HG03045 (cell line): ENCODE measurements at regions not wholly inside any gene's neighbourhood (a gene's known extent, or its start where the extent isn't known, plus 50 kb on each side); places are given as distances from the start of the nearest gene placed in this dataset.
"Not testable (repeated sequence)": the region's sequence is repeated elsewhere in the genome, so short reads cannot be mapped to it uniquely, and the experiment has no call there.

Experiments
- ATAC-seq: cut with Tn5 transposase; IDR thresholded peaks from one replicate; pipeline ENCODE4 v1.9.1; 2021; ENCODE audit warnings: mild to moderate bottlenecking, moderate library complexity; ENCODE audit not compliant: unreplicated experiment

- no peak for ATAC-seq
Measured at GRCh38 chr2:34176693-34177092, 577.6 kb upstream of the FAM98A start.

GRCh38 chr2:34174506-34174905, 575.4 kb upstream of the FAM98A start:
- ATAC-seq, result no peak

- ATAC-seq, result no peak
Measured at GRCh38 chr2:34162231-34162630, 563.1 kb upstream of the FAM98A start.

- no peak for ATAC-seq
Measured at GRCh38 chr2:34161549-34161948, 562.5 kb upstream of the FAM98A start.

- no peak for ATAC-seq
Measured at GRCh38 chr2:34159901-34160300, 560.8 kb upstream of the FAM98A start.

GRCh38 chr2:34153484-34153883, 554.4 kb upstream of the FAM98A start:
- no peak for ATAC-seq

GRCh38 chr2:34147780-34148179, 548.7 kb upstream of the FAM98A start:
- ATAC-seq, result no peak

- ATAC-seq, result no peak
Measured at GRCh38 chr2:34143149-34143548, 544.0 kb upstream of the FAM98A start.

- not testable (repeated sequence) for ATAC-seq
Measured at GRCh38 chr2:34142531-34143008, 543.5 kb upstream of the FAM98A start.

GRCh38 chr2:34133065-34133464, 534.0 kb upstream of the FAM98A start:
- not testable (repeated sequence) for ATAC-seq

GRCh38 chr2:34126279-34126678, 527.2 kb upstream of the FAM98A start:
- ATAC-seq, result no peak

GRCh38 chr2:34123996-34124785, 525.1 kb upstream of the FAM98A start:
- ATAC-seq, result no peak

- ATAC-seq, result no peak
Measured at GRCh38 chr2:34121076-34121475, 522.0 kb upstream of the FAM98A start.

- no peak for ATAC-seq
Measured at GRCh38 chr2:34115076-34115475, 516.0 kb upstream of the FAM98A start.

- no peak for ATAC-seq
Measured at GRCh38 chr2:34112161-34112560, 513.1 kb upstream of the FAM98A start.

- ATAC-seq, result no peak
Measured at GRCh38 chr2:34110392-34110791, 511.3 kb upstream of the FAM98A start.

- no peak for ATAC-seq
Measured at GRCh38 chr2:34107811-34108210, 508.7 kb upstream of the FAM98A start.

- no peak for ATAC-seq
Measured at GRCh38 chr2:34105006-34105767, 506.1 kb upstream of the FAM98A start.

GRCh38 chr2:34104601-34105000, 505.5 kb upstream of the FAM98A start:
- no peak for ATAC-seq

GRCh38 chr2:34103437-34103836, 504.3 kb upstream of the FAM98A start:
- ATAC-seq, result no peak

- ATAC-seq, result no peak
Measured at GRCh38 chr2:34102339-34102738, 503.2 kb upstream of the FAM98A start.

- ATAC-seq, result no peak
Measured at GRCh38 chr2:34099377-34099776, 500.3 kb upstream of the FAM98A start.
